Loucy (cell line): ENCODE measurements at regions not wholly inside any gene's neighbourhood (a gene's known extent, or its start where the extent isn't known, plus 50 kb on each side); places are given as distances from the start of the nearest gene placed in this dataset.

Source experiments
- EZH2phosphoT487 ChIP-seq: fragments of 200-600 bp; IDR thresholded peaks from 2 replicates; pipeline ENCODE4 v1.6.1; 2018; ENCODE audit warnings: antibody characterized with exemption, mild to moderate bottlenecking, moderate library complexity, borderline replicate concordance
- TF ChIP-seq, protein P1 (sequence below): fragments of 200-600 bp; sonication (generic); conservative IDR thresholded peaks from 2 replicates; pipeline ENCODE4 v1.5.1; 2014; ENCODE audit warnings: mild to moderate bottlenecking, antibody characterized with exemption, low read length

DNA sequence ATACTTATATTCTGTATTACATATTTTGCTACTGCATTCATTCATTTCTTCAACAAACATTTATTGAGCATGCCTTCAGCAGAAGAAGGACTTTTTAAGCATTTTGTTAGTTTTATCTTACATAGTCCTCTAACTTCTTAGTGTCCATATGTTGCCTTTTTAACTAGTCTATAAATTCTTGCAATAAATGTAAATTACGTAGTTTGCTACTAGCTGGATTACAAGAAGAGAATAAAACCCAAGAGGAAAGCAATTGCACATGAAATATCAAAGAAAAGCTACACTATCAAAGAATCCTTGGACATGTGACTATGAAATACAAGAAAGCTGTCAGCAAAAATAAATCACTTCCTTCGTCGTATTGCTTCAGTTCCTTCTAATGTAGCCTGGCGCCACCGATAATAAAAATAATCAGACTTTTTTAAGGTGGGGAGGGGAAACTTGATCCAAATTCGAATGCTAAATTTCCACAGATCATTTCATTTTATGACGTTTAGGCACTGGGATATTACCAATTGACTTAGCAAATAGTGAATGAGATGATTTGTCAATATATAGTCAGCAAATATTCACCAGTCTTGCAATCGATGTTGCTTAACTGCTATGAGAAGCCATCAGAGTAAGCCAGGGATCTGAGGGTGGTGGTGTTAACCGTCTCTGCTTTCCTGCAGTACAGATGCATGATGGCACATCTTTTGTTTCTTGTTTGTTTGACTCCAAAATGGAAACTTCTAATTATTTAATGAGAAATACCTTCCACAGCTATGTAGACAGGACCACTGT, 258.7 kb upstream of the EXOC2 start:
- no peak for TF ChIP-seq EZH2phosphoT487
- TF ChIP-seq, protein P1, sequence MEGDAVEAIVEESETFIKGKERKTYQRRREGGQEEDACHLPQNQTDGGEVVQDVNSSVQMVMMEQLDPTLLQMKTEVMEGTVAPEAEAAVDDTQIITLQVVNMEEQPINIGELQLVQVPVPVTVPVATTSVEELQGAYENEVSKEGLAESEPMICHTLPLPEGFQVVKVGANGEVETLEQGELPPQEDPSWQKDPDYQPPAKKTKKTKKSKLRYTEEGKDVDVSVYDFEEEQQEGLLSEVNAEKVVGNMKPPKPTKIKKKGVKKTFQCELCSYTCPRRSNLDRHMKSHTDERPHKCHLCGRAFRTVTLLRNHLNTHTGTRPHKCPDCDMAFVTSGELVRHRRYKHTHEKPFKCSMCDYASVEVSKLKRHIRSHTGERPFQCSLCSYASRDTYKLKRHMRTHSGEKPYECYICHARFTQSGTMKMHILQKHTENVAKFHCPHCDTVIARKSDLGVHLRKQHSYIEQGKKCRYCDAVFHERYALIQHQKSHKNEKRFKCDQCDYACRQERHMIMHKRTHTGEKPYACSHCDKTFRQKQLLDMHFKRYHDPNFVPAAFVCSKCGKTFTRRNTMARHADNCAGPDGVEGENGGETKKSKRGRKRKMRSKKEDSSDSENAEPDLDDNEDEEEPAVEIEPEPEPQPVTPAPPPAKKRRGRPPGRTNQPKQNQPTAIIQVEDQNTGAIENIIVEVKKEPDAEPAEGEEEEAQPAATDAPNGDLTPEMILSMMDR, result no peak
